Loucy (cell line): ENCODE measurements at regions not wholly inside any gene's neighbourhood (a gene's known extent, or its start where the extent isn't known, plus 50 kb on each side); places are given as distances from the start of the nearest gene placed in this dataset.

Experiments
- H2AFZ ChIP-seq: fragments of 200-600 bp; sonication (generic); 2 replicates; pipeline ENCODE4 v1.6.0; 2016; ENCODE audit warnings: antibody characterized with exemption, mild to moderate bottlenecking, low read length, moderate library complexity
- H3F3A ChIP-seq: fragments of 200-600 bp; 2 replicates; pipeline ENCODE4 v1.6.0; 2016; ENCODE audit warnings: antibody characterized with exemption, low read depth, mild to moderate bottlenecking
- H3K27me3 ChIP-seq: fragments of 200-600 bp; sonication (generic); 2 replicates; pipeline ENCODE4 v1.6.1; 2014; ENCODE audit warnings: low read length, mild to moderate bottlenecking; ENCODE audit not compliant: insufficient read depth, poor library complexity, severe bottlenecking
- H3K36me3 ChIP-seq: fragments of 200-600 bp; sonication (generic); 2 replicates; pipeline ENCODE4 v1.6.1; 2016; ENCODE audit warnings: low read length; ENCODE audit not compliant: insufficient read depth
- H3K4me1 ChIP-seq: fragments of 200-600 bp; sonication (generic); 2 replicates; pipeline ENCODE4 v1.5.1; 2014; ENCODE audit warnings: low read length, mild to moderate bottlenecking; ENCODE audit not compliant: insufficient read depth, poor library complexity, severe bottlenecking
- H3K4me2 ChIP-seq: fragments of 200-600 bp; sonication (generic); 2 replicates; pipeline ENCODE4 v1.6.0; 2014; ENCODE audit warnings: antibody characterized with exemption, low read length, low read depth, mild to moderate bottlenecking; ENCODE audit not compliant: poor library complexity, severe bottlenecking
- H3K4me3 ChIP-seq: fragments of 200-600 bp; sonication (generic); 2 replicates; pipeline ENCODE4 v1.5.1; 2014; ENCODE audit warnings: low read length, mild to moderate bottlenecking, mixed read lengths; ENCODE audit not compliant: poor library complexity, severe bottlenecking
- H3K79me2 ChIP-seq: fragments of 200-600 bp; sonication (generic); 2 replicates; pipeline ENCODE4 v1.6.1; 2014; ENCODE audit warnings: low read length; ENCODE audit not compliant: insufficient read depth
- H3K9ac ChIP-seq: fragments of 200-600 bp; sonication (generic); 2 replicates; pipeline ENCODE4 v1.6.0; 2014; ENCODE audit warnings: mild to moderate bottlenecking, low read depth, low read length, moderate library complexity; ENCODE audit not compliant: poor library complexity, severe bottlenecking
- H3K9me2 ChIP-seq: fragments of 200-600 bp; sonication (generic); replicated peaks from 2 replicates; pipeline ENCODE4 v1.6.1; 2016; ENCODE audit warnings: low read depth, low read length, mixed read lengths
- H3K9me3 ChIP-seq: fragments of 200-600 bp; sonication (generic); 2 replicates; pipeline ENCODE4 v1.6.1; 2014; ENCODE audit warnings: mild to moderate bottlenecking, antibody characterized with exemption, low read length, low read depth; ENCODE audit not compliant: insufficient read depth
- H4K20me1 ChIP-seq: fragments of 200-600 bp; sonication (generic); 2 replicates; pipeline ENCODE4 v1.6.0; 2014; ENCODE audit warnings: antibody characterized with exemption, low read length, mild to moderate bottlenecking; ENCODE audit not compliant: insufficient read depth, poor library complexity, severe bottlenecking
- EZH2phosphoT487 ChIP-seq: fragments of 200-600 bp; IDR thresholded peaks from 2 replicates; pipeline ENCODE4 v1.6.1; 2018; ENCODE audit warnings: antibody characterized with exemption, mild to moderate bottlenecking, moderate library complexity, borderline replicate concordance
- TF ChIP-seq, protein P1 (sequence below): fragments of 200-600 bp; sonication (generic); conservative IDR thresholded peaks from 2 replicates; pipeline ENCODE4 v1.5.1; 2014; ENCODE audit warnings: mild to moderate bottlenecking, antibody characterized with exemption, low read length

DNA sequence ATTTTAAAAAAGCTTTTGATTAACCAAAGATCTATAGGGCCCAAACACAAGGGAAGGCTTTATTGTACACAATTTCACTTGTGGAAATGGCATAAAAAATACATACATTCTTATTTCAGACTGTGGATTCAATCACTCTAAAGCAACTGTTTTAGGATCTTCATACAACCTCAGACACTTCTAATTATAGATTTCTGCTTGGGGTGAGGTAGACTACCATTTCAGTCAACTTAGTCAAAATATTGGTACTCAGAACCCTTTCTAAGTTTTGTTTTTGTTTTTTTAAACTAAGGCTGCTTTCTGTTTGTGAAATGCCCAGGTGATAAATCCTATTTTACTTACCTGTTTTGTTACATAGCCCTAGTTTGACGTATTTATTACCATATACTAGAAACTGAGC, 284.5 kb upstream of the RASA1 start:
- H3K9me3 ChIP-seq, result no peaks in the 10 kb centered on the region
- no peaks in the 10 kb centered on the region for H3K27me3 ChIP-seq
- no peak overlapping the region for H3K4me3 ChIP-seq
- no peaks in the 10 kb centered on the region for H3K4me1 ChIP-seq
- TF ChIP-seq, protein P1, sequence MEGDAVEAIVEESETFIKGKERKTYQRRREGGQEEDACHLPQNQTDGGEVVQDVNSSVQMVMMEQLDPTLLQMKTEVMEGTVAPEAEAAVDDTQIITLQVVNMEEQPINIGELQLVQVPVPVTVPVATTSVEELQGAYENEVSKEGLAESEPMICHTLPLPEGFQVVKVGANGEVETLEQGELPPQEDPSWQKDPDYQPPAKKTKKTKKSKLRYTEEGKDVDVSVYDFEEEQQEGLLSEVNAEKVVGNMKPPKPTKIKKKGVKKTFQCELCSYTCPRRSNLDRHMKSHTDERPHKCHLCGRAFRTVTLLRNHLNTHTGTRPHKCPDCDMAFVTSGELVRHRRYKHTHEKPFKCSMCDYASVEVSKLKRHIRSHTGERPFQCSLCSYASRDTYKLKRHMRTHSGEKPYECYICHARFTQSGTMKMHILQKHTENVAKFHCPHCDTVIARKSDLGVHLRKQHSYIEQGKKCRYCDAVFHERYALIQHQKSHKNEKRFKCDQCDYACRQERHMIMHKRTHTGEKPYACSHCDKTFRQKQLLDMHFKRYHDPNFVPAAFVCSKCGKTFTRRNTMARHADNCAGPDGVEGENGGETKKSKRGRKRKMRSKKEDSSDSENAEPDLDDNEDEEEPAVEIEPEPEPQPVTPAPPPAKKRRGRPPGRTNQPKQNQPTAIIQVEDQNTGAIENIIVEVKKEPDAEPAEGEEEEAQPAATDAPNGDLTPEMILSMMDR, result no peak
- TF ChIP-seq EZH2phosphoT487, result no peak
- H3K9me2 ChIP-seq, result no peaks in the 10 kb centered on the region
- no peak overlapping the region for H2AFZ ChIP-seq
- H3F3A ChIP-seq, result no peaks in the 10 kb centered on the region
- no peak overlapping the region for H3K4me2 ChIP-seq
- H3K79me2 ChIP-seq, result no peaks in the 10 kb centered on the region
- no peaks in the 10 kb centered on the region for H3K36me3 ChIP-seq
- H4K20me1 ChIP-seq, result no peaks in the 10 kb centered on the region
- no peak overlapping the region for H3K9ac ChIP-seq

DNA sequence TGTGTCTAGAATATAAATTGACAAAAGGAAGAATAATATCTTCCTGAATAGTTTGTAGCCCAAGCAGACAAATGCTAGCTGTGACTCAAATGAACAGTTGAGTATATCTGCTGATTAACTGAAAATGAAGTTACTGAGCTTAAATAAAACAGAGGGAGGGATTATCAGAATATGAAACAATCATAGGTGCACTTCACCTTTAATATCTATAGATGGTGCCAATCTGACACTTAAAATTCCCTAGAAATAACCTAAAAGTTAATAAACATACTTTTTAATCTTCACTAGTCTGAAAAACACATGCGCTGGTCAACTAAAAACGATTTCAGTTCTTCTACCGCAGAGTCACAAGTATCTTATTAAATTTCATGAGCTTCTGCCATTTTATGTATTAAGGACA, 280.8 kb upstream of the RASA1 start:
- no peaks in the 10 kb centered on the region for H3F3A ChIP-seq
- no peaks in the 10 kb centered on the region for H4K20me1 ChIP-seq
- no peak overlapping the region for H3K4me3 ChIP-seq
- H2AFZ ChIP-seq, result no peak overlapping the region
- H3K4me2 ChIP-seq, result no peak overlapping the region
- no peak for TF ChIP-seq EZH2phosphoT487
- TF ChIP-seq, protein P1, result peak; percentile 42
- H3K9ac ChIP-seq, result no peak overlapping the region
- H3K27me3 ChIP-seq, result no peaks in the 10 kb centered on the region
- H3K36me3 ChIP-seq, result no peaks in the 10 kb centered on the region
- no peaks in the 10 kb centered on the region for H3K9me3 ChIP-seq
- no peaks in the 10 kb centered on the region for H3K79me2 ChIP-seq
- no peaks in the 10 kb centered on the region for H3K4me1 ChIP-seq
- H3K9me2 ChIP-seq, result no peaks in the 10 kb centered on the region

DNA sequence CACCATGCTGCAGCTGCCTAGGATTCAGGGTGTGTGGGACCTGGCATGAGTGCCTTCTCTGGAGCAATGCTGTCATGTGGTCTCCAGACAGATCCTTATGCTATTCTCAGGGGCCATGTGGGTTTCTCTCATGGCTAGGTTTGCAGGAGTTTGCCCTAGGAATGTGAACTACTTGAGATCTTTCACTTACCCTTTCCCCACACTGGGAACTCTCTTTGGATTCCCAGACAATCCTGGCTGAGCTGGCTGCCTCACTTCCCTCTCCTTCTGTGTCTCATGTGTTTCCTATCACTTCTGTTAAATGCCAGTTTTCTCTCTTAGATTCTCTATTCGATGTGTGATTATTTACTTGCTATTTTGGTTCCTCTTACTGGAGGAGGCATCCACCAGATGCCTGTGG, 270.2 kb upstream of the RASA1 start:
- H3K4me3 ChIP-seq, result no peak overlapping the region
- H3K27me3 ChIP-seq, result no peaks in the 10 kb centered on the region
- H3K4me2 ChIP-seq, result no peak overlapping the region
- no peak overlapping the region for H3K9ac ChIP-seq
- H4K20me1 ChIP-seq, result no peaks in the 10 kb centered on the region
- no peaks in the 10 kb centered on the region for H3F3A ChIP-seq
- TF ChIP-seq, protein P1, result no peak
- TF ChIP-seq EZH2phosphoT487, result no peak
- no peaks in the 10 kb centered on the region for H3K36me3 ChIP-seq
- H3K9me2 ChIP-seq, result no peaks in the 10 kb centered on the region
- H3K9me3 ChIP-seq, result no peaks in the 10 kb centered on the region
- H3K79me2 ChIP-seq, result no peaks in the 10 kb centered on the region
- H2AFZ ChIP-seq, result no peak overlapping the region
- H3K4me1 ChIP-seq, result peaks cover 9% of the 10 kb centered on the region
